ENCODE measurements at regions not wholly inside any gene's neighbourhood (a gene's known extent, or its start where the extent isn't known, plus 50 kb on each side); places are given as distances from the start of the nearest gene placed in this dataset.

- no peak for DNase-seq (ENCODE audit: low read depth)
- no peak for TF ChIP-seq CTCF (IDR thresholded peaks at IDR 0.05; ENCODE audit: insufficient read depth, low read depth, low read length)
- H3K4me3 ChIP-seq (ENCODE audit: low read depth, low read length) = no peak overlapping the region
Measured at GRCh38 chr11:71330349-71330748, 78.0 kb upstream of the SHANK2 start.

- no peak for TF ChIP-seq CTCF (IDR thresholded peaks at IDR 0.05; ENCODE audit: insufficient read depth, low read depth, low read length)
- DNase-seq (ENCODE audit: low read depth) = no peak
- no peak overlapping the region for H3K4me3 ChIP-seq (ENCODE audit: low read depth, low read length)
Measured at GRCh38 chr11:71329786-71330185, 77.4 kb upstream of the SHANK2 start.

- TF ChIP-seq CTCF (IDR thresholded peaks at IDR 0.05; ENCODE audit: insufficient read depth, low read depth, low read length) = no peak
Measured at GRCh38 chr11:71329165-71329510, 76.8 kb upstream of the SHANK2 start.

DNA sequence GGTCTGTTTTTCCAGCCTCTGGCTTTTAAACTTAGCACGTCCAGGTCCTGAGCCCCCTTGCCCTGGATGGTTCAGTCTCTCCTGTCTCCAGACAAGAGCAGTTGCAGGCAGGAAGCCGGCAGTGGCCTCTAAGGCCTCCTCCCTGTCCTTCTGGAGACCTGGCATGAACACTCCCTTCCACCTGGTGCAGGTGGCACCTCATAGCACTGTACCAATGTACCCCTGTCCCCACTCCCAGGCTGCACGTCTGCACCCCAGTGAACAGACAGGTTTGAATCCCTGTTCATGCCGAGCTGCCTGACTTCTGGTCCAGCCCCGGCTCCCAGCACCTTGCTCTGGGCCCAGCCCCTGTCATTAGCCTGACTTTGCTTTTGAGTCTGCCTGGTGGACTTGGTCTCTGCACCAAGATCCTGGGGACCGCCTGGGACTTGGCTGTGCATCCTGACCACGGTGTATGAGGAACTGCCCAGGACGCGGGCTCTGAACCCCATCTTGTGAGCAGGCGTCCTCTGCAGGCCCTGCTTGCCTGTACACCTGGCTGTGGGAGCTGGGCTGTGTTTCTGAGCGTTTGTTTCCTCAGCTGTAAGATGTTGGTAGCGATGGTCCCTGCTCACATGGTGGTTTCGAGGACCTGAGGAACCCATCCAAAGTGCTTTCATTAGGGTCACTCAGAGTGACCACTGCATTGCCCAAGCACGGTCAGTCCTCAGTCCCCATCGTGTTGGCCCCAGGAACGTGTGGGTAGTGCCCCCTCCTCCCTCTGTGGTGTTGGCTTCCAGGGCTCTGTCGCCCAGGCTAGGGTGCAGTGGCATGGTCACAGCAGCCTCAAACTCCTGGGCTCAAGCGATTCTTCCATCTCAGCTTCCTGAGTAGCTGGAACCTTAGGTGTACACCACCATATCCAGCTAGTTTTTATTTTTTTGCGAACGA is 75.0 kb upstream of the SHANK2 start:
- no peak for TF ChIP-seq CTCF (IDR thresholded peaks at IDR 0.05; ENCODE audit: insufficient read depth, low read depth, low read length)
- H3K4me3 ChIP-seq (ENCODE audit: low read depth, low read length) = no peak overlapping the region
- DNase-seq (ENCODE audit: low read depth) = no peak

More at GRCh38 chr11:71329165-71329510, 76.8 kb upstream of the SHANK2 start:
- DNase-seq (ENCODE audit: low read depth) = peak; percentile 18
- H3K4me3 ChIP-seq (ENCODE audit: low read depth, low read length) = no peak overlapping the region

- no peak for TF ChIP-seq CTCF (IDR thresholded peaks at IDR 0.05; ENCODE audit: insufficient read depth, low read depth, low read length)
- no peak for DNase-seq (ENCODE audit: low read depth)
Measured at GRCh38 chr11:71326328-71326940, 74.1 kb upstream of the SHANK2 start.

GRCh38 chr11:71325418-71326327 is 73.3 kb upstream of the SHANK2 start:
- TF ChIP-seq CTCF (IDR thresholded peaks at IDR 0.05; ENCODE audit: insufficient read depth, low read depth, low read length) = no peak
- H3K4me3 ChIP-seq (ENCODE audit: low read depth, low read length) = no peak overlapping the region
- no peak for DNase-seq (ENCODE audit: low read depth)

More at GRCh38 chr11:71326328-71326940, 74.1 kb upstream of the SHANK2 start:
- no peak overlapping the region for H3K4me3 ChIP-seq (ENCODE audit: low read depth, low read length)

Measured in fibroblast of villous mesenchyme (primary cell).